Head of caudate nucleus (tissue), 42 donors: ENCODE measurements at regions not wholly inside any gene's neighbourhood (a gene's known extent, or its start where the extent isn't known, plus 50 kb on each side); places are given as distances from the start of the nearest gene placed in this dataset.
A peak's percentile ranks its signal among the peaks of the same experiment; 100 is the strongest.

Source experiments
- DNase-seq, 42 donors: peaks; one replicate each; pipeline versions ENCODE4 v3.0.0 to v3.0.0-alpha.2; 2020 to 2021; ENCODE audit warnings: mixed read lengths in 7 of 42
- intact Hi-C: fragments of 100-400 bp; cut with DNase I; formaldehyde crosslinking; loops from one replicate; pipeline ENCODE4 v1.15.0; 2022

DNA sequence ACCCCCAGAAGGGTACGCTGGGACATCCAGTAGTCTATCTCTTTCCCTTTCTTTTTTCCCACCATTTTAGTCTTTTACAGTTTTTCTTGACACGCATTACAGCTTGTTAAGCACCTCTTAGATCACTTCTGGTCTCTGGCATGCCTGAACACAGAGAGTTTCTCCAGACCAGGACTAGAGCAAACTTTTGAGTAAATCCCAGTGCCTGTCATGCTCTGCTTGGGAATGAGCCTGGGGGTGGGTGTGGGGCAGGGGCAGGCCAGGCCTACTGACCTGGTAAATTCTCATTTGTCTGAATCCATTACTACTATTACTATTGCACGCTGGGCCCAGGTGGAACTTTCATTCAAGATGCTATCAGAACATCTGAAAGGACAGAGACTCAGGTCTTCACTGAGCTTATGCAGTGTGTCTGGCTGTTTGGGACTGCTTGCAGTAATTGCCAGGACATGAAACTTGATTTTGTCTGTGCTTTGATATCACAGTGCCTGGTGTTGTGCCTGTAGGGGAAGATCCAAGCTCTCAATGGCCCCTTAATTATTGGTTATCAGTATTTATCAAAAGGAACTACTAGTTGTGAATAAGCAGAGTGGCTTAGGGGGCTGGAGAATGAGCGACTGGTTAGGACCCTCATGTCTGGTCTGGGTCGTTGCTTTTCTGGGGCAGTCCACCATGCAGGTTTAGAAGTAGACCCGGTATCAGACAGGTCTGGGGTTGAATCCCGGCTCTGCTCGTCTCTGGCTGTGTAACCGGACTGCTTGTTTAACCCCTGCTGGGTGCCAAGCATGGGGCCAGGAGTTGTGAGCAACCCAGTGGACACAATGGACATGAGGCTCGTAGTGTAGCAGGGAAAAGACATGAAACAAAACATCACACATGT is 196.1 kb upstream of the TLE3 start:
- intact Hi-C loops: no loop called here

GRCh38 chr15:70293138-70293537 is 195.4 kb upstream of the TLE3 start:
- DNase-seq: no peak
- intact Hi-C loops: no loop called here

More for the DNA sequence above, 196.1 kb upstream of the TLE3 start:
- DNase-seq: no peak

DNA sequence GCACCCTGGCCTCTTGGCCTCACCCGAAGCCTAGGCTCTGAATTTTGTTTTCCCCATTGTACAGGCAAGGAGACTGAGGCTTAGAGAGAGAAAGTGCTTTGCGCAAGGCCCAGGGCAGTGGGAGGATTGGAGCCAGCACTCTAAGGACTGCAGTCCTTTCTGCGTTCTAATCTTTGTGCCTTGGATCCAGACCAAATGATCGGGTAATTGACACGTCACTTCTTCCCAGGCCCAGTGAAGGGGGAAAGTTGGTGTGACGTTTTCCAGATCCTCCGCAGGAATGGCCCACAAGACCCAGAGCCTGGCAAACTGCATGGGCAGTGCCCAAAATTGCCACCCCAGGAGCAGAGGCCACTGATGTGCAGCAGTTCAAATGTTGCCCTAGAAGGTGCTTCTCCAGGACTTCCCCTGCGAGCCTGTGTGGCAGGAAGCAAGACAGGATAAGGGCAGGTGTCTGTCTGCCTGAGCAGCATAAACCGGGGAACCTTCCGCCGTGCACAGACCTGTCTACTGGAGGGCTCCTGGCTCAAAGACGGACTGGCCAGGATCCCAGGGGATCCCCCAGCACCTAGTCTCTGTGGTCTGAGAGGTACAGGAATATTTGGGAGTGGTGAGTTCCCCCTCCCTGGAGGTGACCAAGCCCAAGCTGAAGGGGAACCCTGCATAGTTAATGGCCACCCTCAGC is 194.5 kb upstream of the TLE3 start:
- intact Hi-C loops: no loop called here

DNA sequence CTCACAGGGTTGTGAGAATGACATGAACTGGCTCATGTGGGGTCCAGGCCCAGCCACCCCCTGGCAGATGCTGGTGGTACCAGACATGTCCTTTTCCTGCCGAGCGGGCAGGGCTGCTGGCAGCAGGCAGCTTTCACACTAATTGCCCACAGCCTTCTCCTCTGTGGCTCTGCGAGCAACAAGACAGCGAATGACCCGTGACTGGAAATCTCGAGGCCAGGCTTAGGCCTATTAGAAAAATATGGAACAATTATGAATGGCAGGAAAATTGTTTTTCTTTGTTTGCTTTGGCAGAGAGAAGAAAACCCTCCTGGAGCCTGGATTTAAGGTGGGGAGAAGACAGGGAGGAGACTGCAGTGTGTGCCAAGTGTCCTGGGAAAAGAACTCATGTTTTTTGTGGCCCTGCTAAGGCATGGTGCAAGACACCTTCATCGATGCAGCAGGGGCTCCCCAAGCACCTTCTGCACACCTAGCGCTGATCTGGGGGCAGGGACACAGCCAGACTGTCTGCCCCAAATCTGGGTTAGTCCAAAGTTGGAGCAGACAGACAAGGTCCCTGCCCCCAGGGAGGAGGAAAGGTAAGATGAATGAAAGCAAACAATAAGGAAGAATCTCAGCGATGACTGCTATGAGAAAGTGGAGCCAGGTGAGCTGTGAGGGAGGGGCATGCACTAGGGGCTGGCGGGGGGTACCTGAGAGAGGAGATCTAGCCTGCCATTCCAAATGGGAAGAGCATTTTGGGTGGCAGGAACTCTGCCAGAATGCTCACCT is 193.8 kb upstream of the TLE3 start:
- intact Hi-C loops: no loop called here
- no peak for DNase-seq

More for the DNA sequence above, 194.5 kb upstream of the TLE3 start:
- DNase-seq: no peak

GRCh38 chr15:70290708-70291107 is 193.0 kb upstream of the TLE3 start:
- intact Hi-C loops: no loop called here
- no peak for DNase-seq

GRCh38 chr15:70289191-70289955 is 191.7 kb upstream of the TLE3 start:
- DNase-seq: peak in 2 of 42 donors; percentile 1 to 18
- intact Hi-C loops: no loop called here

DNA sequence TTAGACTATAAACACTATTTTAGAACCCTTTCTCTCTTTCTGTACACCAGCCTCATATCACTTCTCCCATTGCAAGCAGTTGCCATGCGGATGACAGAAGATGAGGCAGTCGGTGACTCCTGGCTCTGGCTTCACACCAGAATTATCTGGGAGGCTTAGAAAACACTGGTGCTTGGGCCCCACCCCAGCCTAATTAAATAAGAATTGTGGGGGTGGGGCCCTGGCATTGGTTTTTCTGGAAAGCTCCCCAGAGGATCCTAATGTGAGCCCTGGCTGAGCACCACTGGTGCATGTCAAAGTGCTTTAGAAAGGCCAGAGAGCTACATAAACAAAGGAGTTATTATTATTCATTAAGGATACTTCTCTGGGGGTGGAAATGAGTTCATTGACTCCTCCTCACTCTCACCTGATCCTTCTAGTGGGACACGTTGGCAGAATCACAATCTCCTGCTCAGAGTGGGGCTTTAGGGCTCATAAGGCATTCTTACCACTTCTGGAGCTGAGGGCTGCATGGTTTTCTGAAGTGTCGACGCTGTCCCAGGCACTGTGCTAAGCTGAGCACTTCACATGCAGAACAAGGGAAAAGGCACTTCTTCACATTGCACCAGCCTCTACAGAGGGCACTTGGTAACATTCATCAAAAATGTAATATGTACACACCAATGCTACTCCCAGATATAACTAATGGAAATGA is 188.5 kb upstream of the TLE3 start:
- DNase-seq: peak in 4 of 42 donors; percentile 8 to 22 (median 12)
- intact Hi-C loops: no loop called here

GRCh38 chr15:70284438-70285214 is 186.9 kb upstream of the TLE3 start:
- DNase-seq: peak in 17 of 42 donors; percentile 13 to 62 (median 37)
- intact Hi-C loops: no loop called here

DNA sequence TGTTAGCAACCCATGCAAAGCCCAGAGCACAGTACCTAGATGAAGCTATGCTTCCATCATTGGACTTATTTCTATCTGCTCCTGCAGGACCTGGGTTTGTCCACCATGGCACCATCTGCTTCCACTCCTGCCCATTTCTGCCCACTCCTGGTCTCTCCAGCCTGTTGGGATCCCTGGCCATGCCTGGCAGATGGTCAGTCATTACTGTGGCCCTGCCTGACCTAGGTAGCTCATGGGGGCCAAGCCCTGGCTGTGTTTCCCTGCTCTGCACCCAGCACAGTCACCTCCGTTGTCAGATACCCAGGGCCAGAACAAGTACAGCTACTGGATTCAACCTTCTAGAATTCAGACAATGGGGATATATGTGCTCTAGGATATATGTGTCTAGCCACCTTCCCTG is 185.8 kb upstream of the TLE3 start:
- DNase-seq: peak in 2 of 42 donors; percentile 5 to 9
- intact Hi-C loops: no loop called here

GRCh38 chr15:70281811-70282307 is 184.1 kb upstream of the TLE3 start:
- peak in 2 of 42 donors; percentile 11 to 28 for DNase-seq
- intact Hi-C loops: no loop called here

DNA sequence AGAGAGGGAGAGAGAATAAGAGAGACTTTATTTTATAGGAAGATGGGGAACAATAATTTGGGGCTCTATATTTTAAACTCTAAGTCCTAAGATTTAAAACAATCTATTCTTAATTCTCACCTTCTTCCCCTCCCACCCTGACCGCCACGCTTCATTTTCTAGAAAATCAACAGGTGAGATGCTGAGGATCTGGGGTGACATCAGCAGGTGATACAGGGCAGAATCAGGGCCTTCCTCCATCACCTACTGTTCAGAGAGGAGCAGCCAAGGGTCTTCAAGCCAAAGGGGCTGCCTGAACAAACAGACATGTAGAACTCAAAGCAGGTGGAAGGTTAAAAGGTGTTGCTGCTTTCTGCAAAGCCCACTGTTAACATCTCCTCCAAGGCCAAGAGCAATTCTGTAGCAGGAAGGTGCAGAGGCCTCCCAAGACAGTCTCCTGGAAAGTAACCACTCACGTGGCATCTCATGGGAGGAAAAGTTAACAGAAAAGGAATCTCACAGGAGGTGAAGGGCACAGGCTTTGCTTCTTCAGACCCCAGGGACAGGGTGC is 183.6 kb upstream of the TLE3 start:
- intact Hi-C loops: no loop called here
- DNase-seq: peak in 4 of 42 donors; percentile 0 to 23 (median 12)

DNA sequence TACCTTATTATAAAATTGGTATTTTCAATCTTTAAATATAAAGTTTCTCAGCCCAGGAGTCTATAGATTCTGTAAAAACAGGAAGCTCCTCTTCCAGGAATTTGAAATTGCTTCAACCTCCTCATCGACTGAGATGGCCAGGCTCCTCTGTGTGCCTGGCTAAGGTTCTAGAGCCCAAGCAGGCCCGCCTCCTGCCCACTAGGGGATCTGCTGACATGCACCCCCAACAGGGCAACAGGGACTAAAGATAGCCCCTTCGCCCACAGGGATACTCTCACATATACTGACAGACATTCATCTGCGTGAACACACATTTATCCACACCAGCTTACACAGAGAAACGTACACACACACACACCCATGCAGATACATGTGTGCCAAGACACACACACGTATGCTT is 183.1 kb upstream of the TLE3 start:
- intact Hi-C loops: no loop called here
- DNase-seq: peak in 3 of 42 donors; percentile 2 to 18 (median 10)

DNA sequence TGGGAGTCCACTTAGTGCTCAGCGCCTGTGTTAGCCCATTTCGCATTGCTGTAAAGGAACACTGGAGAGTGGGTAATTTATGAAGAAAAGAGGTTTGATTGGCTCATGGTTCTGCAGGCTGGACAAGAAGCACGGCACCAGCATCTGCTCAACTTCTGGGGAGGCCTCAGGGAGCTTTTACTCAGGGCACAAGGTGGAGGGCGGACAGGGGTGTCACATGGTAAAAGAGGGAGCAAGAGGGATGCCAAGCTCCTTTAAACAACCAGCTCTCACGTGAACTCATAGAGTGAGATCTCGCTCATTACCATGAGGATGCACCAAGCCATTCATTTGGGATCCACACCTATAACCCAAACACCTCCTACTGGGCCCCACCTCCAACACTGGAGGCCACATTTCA is 181.4 kb upstream of the TLE3 start:
- intact Hi-C loops: no loop called here
- peak in 2 of 42 donors; percentile 2 to 11 for DNase-seq

DNA sequence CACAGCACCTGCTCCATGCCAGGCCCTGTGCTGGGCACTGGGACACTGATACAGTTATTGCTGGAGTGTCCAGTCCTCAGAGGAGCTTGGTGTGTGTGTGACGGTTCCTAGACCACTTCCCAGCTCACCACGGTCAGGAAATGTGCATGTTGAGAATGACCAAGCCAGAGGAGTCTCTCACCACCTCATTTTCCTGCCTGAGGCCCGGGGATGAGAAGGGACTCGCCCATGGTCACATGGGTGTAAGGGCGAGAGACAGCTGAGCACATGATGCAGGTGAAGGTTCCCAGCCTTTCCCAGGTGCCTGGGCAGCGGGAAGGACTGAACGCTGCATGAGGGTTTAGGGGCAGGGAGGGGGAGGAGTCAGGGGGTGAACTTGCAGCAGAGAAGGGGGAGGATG is 180.9 kb upstream of the TLE3 start:
- intact Hi-C loops: no loop called here
- peak in 3 of 42 donors; percentile 3 to 32 (median 29) for DNase-seq

- no peak for DNase-seq
Observed at GRCh38 chr15:70277556-70277955, 179.8 kb upstream of the TLE3 start.

DNA sequence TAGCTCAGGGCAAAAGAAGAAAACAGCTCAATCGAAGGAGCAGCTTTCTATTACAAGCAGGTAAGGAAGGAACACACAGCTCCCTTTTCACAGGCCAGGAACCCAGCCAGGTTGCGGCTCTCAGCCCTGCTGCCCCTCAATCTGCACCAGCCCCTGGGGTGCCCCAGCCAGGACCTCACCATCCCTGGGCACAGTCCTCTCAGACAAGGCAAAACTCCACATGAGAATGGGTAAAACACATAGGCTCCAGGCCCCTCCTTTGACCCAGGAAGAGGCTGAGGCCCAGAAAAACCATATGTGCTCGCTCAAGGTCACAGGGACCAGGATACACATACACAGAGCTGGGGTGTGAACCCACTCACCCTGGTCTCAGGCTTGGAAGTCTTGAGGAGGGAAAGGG is 178.7 kb upstream of the TLE3 start:
- intact Hi-C loops: no loop called here
- no peak for DNase-seq

More at GRCh38 chr15:70277556-70277955, 179.8 kb upstream of the TLE3 start:
- intact Hi-C loops: no loop called here
